ENCODE measurements at regions not wholly inside any gene's neighbourhood (a gene's known extent, or its start where the extent isn't known, plus 50 kb on each side); places are given as distances from the start of the nearest gene placed in this dataset.

DNA sequence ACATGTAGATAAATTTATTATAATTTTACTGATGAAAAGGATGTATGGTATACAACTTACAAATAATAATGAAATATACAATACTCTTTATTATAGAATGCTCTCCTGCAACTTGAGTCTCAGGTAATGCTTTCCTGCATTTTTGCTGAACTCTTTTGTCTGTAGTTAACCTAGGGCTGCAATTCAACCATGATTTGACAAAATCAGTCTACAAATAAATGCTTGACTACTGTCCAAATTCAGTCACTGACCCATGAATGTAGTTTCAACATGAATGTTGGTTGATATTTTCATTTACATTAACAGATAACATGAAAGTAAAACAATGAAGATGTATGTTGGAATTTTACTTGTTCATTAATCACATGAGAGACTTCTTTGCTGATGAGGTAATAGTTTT is 320.9 kb downstream of the ZSWIM6 start:
- H2BK120ac ChIP-seq (ENCODE audit: low read depth, low read length), result no peak overlapping the region
- H3K4ac ChIP-seq (ENCODE audit: low read length), result no peak overlapping the region
- no peak overlapping the region for H2AK5ac ChIP-seq (ENCODE audit: low read depth, low read length)
- no peak overlapping the region for H4K8ac ChIP-seq (ENCODE audit: low read depth, low read length)
- no peaks in the 10 kb centered on the region for H3K27me3 ChIP-seq (ENCODE audit: control insufficient read depth in 3 of 3, insufficient read depth in 3 of 3, low read depth in 1 of 3, low read length in 3 of 3)
- H3K9me3 ChIP-seq (replicated peaks in 1 of 2; ENCODE audit: control insufficient read depth in 2 of 2, insufficient read depth in 1 of 2, low read depth in 1 of 2, low read length in 2 of 2), result no peaks in the 10 kb centered on the region
- no peak overlapping the region for H2BK15ac ChIP-seq (ENCODE audit: low read length)
- no peaks in the 10 kb centered on the region for H3K79me1 ChIP-seq (ENCODE audit: low read depth, low read length)
- H3K4me2 ChIP-seq (ENCODE audit: insufficient read depth, low read length, poor library complexity, severe bottlenecking), result no peak overlapping the region
- no peak overlapping the region for H4K91ac ChIP-seq (ENCODE audit: low read depth, low read length, poor library complexity)
- H2BK5ac ChIP-seq (ENCODE audit: low read length), result no peak overlapping the region
- H2AFZ ChIP-seq (ENCODE audit: low read length), result no peak overlapping the region
- H2BK12ac ChIP-seq (ENCODE audit: low read length), result no peak overlapping the region
- H3K4me3 ChIP-seq (ENCODE audit: low read length in 2 of 2), result no peak overlapping the region
- H3K14ac ChIP-seq (ENCODE audit: low read length), result no peak overlapping the region
- no peak overlapping the region for H3K9ac ChIP-seq (ENCODE audit: low read depth, low read length, poor library complexity)
- H3K36me3 ChIP-seq (replicated peaks in 1 of 2; ENCODE audit: control insufficient read depth in 2 of 2, insufficient read depth in 2 of 2, low read length in 2 of 2), result no peaks in the 10 kb centered on the region
- H3K4me1 ChIP-seq (ENCODE audit: control insufficient read depth in 2 of 2, insufficient read depth in 1 of 2, low read depth in 1 of 2, low read length in 2 of 2), result peaks cover 2 to 16% of the 10 kb centered on the region in 2 donors
- H3K18ac ChIP-seq (ENCODE audit: low read length), result no peak overlapping the region
- no peak overlapping the region for H3K23ac ChIP-seq (ENCODE audit: low read depth, low read length, poor library complexity)
- no peak overlapping the region for H3K27ac ChIP-seq (replicated peaks; ENCODE audit: low read length)
- DNase-seq (ENCODE audit: low spot score), result no peak

GRCh38 chr5:61653807-61654580 is 321.9 kb downstream of the ZSWIM6 start:
- Histone ChIP-seq H3K79me1 (ENCODE audit: low read depth, low read length) (no peaks in the 10 kb centered on the region), H3K27ac (replicated peaks; ENCODE audit: low read length) (no peak overlapping the region), H3K4ac (ENCODE audit: low read length) (no peak overlapping the region), H2BK5ac (ENCODE audit: low read length) (no peak overlapping the region), H3K23ac (ENCODE audit: low read depth, low read length, poor library complexity) (no peak overlapping the region), H3K14ac (ENCODE audit: low read length) (no peak overlapping the region), H3K4me3 (ENCODE audit: low read length in 2 of 2) (no peak overlapping the region), H3K9me3 (replicated peaks in 1 of 2; ENCODE audit: control insufficient read depth in 2 of 2, insufficient read depth in 1 of 2, low read depth in 1 of 2, low read length in 2 of 2) (no peaks in the 10 kb centered on the region), H2BK12ac (ENCODE audit: low read length) (no peak overlapping the region), H4K91ac (ENCODE audit: low read depth, low read length, poor library complexity) (no peak overlapping the region), H3K36me3 (replicated peaks in 1 of 2; ENCODE audit: control insufficient read depth in 2 of 2, insufficient read depth in 2 of 2, low read length in 2 of 2) (no peaks in the 10 kb centered on the region), H2AK5ac (ENCODE audit: low read depth, low read length) (no peak overlapping the region), H3K4me1 (ENCODE audit: control insufficient read depth in 2 of 2, insufficient read depth in 1 of 2, low read depth in 1 of 2, low read length in 2 of 2) (peaks cover 5 to 16% of the 10 kb centered on the region in 2 donors), H2BK120ac (ENCODE audit: low read depth, low read length) (no peak overlapping the region), H3K4me2 (ENCODE audit: insufficient read depth, low read length, poor library complexity, severe bottlenecking) (no peak overlapping the region), H3K27me3 (ENCODE audit: control insufficient read depth in 3 of 3, insufficient read depth in 3 of 3, low read depth in 1 of 3, low read length in 3 of 3) (no peaks in the 10 kb centered on the region), H2AFZ (ENCODE audit: low read length) (no peak overlapping the region), H2BK15ac (ENCODE audit: low read length) (no peak overlapping the region), H3K9ac (ENCODE audit: low read depth, low read length, poor library complexity) (no peak overlapping the region), H4K8ac (ENCODE audit: low read depth, low read length) (no peak overlapping the region), H3K18ac (ENCODE audit: low read length) (no peak overlapping the region)
- no CpG with 5 or more reads among the region's 7 CpGs for WGBS, 2 donors (ENCODE audit: extremely low coverage in 2 of 2, insufficient read length in 2 of 2, insufficient replicate concordance in 1 of 2)
- no peak for DNase-seq (ENCODE audit: low spot score)

DNA sequence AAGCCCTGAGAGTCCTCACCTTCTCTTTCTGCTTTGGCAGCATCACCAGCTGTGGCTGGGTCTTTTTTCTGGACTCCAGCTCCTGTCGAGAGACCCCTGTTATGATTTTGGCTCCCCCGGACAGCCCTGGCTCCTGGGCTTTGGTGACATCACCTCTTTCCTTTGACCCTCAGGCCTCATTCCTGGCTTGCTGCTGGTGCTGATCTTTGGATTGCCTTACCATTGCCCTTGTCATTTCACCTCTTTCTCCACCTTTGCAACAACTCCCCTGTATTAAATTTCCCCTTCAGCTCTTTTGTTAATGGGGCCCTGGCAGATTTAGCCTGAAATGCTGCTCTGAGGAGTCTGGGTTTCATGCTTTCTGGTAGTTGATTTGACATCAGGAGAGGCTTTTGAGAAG is 322.8 kb downstream of the ZSWIM6 start:
- Histone ChIP-seq H3K18ac (ENCODE audit: low read length) (no peak overlapping the region), H4K91ac (ENCODE audit: low read depth, low read length, poor library complexity) (no peak overlapping the region), H2AK5ac (ENCODE audit: low read depth, low read length) (no peak overlapping the region), H3K4me3 (ENCODE audit: low read length in 2 of 2) (no peak overlapping the region), H3K79me1 (ENCODE audit: low read depth, low read length) (no peaks in the 10 kb centered on the region), H3K9me3 (replicated peaks in 1 of 2; ENCODE audit: control insufficient read depth in 2 of 2, insufficient read depth in 1 of 2, low read depth in 1 of 2, low read length in 2 of 2) (no peaks in the 10 kb centered on the region), H3K4me1 (ENCODE audit: control insufficient read depth in 2 of 2, insufficient read depth in 1 of 2, low read depth in 1 of 2, low read length in 2 of 2) (peaks cover 7 to 16% of the 10 kb centered on the region in 2 donors), H3K9ac (ENCODE audit: low read depth, low read length, poor library complexity) (no peak overlapping the region), H3K27me3 (ENCODE audit: control insufficient read depth in 3 of 3, insufficient read depth in 3 of 3, low read depth in 1 of 3, low read length in 3 of 3) (no peaks in the 10 kb centered on the region), H2BK12ac (ENCODE audit: low read length) (no peak overlapping the region), H3K36me3 (replicated peaks in 1 of 2; ENCODE audit: control insufficient read depth in 2 of 2, insufficient read depth in 2 of 2, low read length in 2 of 2) (no peaks in the 10 kb centered on the region), H2BK120ac (ENCODE audit: low read depth, low read length) (no peak overlapping the region), H3K14ac (ENCODE audit: low read length) (no peak overlapping the region), H3K27ac (replicated peaks; ENCODE audit: low read length) (no peak overlapping the region), H2AFZ (ENCODE audit: low read length) (no peak overlapping the region), H4K8ac (ENCODE audit: low read depth, low read length) (no peak overlapping the region), H3K4me2 (ENCODE audit: insufficient read depth, low read length, poor library complexity, severe bottlenecking) (no peak overlapping the region), H2BK5ac (ENCODE audit: low read length) (no peak overlapping the region), H3K23ac (ENCODE audit: low read depth, low read length, poor library complexity) (no peak overlapping the region), H2BK15ac (ENCODE audit: low read length) (no peak overlapping the region), H3K4ac (ENCODE audit: low read length) (no peak overlapping the region)
- no peak for DNase-seq (ENCODE audit: low spot score)
- no CpG with 5 or more reads among the region's 2 CpGs for WGBS, 2 donors (ENCODE audit: extremely low coverage in 2 of 2, insufficient read length in 2 of 2, insufficient replicate concordance in 1 of 2)

DNA sequence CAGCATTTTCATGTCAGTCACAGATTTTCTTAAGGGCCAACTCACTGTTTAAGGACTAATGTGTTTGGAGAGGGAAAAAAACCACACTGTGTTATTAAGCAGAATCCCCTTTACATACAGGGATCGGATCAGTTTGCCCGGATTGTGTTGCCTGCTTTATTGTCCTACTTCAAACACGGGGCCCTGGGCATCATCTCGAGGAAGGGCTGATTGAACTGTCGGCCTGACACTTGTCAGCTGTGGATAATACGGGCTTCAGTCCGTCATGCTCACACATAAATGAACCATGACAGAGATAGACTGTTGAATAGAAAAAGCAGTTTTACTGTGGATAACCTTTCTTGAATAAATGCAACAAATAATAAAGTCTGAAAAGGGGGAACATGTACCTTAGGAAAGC is 325.0 kb downstream of the ZSWIM6 start:
- Histone ChIP-seq H2AFZ (ENCODE audit: low read length) (peak overlapping the region; percentile 9), H4K8ac (ENCODE audit: low read depth, low read length) (no peak overlapping the region), H2BK15ac (ENCODE audit: low read length) (no peak overlapping the region), H3K27me3 (ENCODE audit: control insufficient read depth in 3 of 3, insufficient read depth in 3 of 3, low read depth in 1 of 3, low read length in 3 of 3) (no peaks in the 10 kb centered on the region), H3K4me3 (ENCODE audit: low read length in 2 of 2) (no peak overlapping the region), H3K36me3 (replicated peaks in 1 of 2; ENCODE audit: control insufficient read depth in 2 of 2, insufficient read depth in 2 of 2, low read length in 2 of 2) (no peaks in the 10 kb centered on the region), H3K9me3 (replicated peaks in 1 of 2; ENCODE audit: control insufficient read depth in 2 of 2, insufficient read depth in 1 of 2, low read depth in 1 of 2, low read length in 2 of 2) (no peaks in the 10 kb centered on the region), H3K27ac (replicated peaks; ENCODE audit: low read length) (no peak overlapping the region), H3K14ac (ENCODE audit: low read length) (no peak overlapping the region), H3K9ac (ENCODE audit: low read depth, low read length, poor library complexity) (no peak overlapping the region), H4K91ac (ENCODE audit: low read depth, low read length, poor library complexity) (no peak overlapping the region), H2AK5ac (ENCODE audit: low read depth, low read length) (no peak overlapping the region), H3K23ac (ENCODE audit: low read depth, low read length, poor library complexity) (no peak overlapping the region), H3K79me1 (ENCODE audit: low read depth, low read length) (no peaks in the 10 kb centered on the region), H3K4me1 (ENCODE audit: control insufficient read depth in 2 of 2, insufficient read depth in 1 of 2, low read depth in 1 of 2, low read length in 2 of 2) (peaks cover 7 to 16% of the 10 kb centered on the region in 2 donors), H3K18ac (ENCODE audit: low read length) (no peak overlapping the region), H2BK5ac (ENCODE audit: low read length) (no peak overlapping the region), H2BK12ac (ENCODE audit: low read length) (no peak overlapping the region), H3K4ac (ENCODE audit: low read length) (no peak overlapping the region), H2BK120ac (ENCODE audit: low read depth, low read length) (no peak overlapping the region), H3K4me2 (ENCODE audit: insufficient read depth, low read length, poor library complexity, severe bottlenecking) (no peak overlapping the region)
- no CpG with 5 or more reads among the region's 7 CpGs for WGBS, 2 donors (ENCODE audit: extremely low coverage in 2 of 2, insufficient read length in 2 of 2, insufficient replicate concordance in 1 of 2)
- DNase-seq (ENCODE audit: low spot score), result no peak
